Activated CD8-positive, alpha-beta memory T cell treated with anti-CD3 and anti-CD28 coated beads for 24 hours (primary cell): ENCODE measurements at regions not wholly inside any gene's neighbourhood (a gene's known extent, or its start where the extent isn't known, plus 50 kb on each side); places are given as distances from the start of the nearest gene placed in this dataset.
"Not testable (repeated sequence)": the region's sequence is repeated elsewhere in the genome, so short reads cannot be mapped to it uniquely, and the experiment has no call there.

Experiments used
- DNase-seq: peaks from one replicate; pipeline ENCODE4 v3.0.0-alpha.2; 2020

DNA sequence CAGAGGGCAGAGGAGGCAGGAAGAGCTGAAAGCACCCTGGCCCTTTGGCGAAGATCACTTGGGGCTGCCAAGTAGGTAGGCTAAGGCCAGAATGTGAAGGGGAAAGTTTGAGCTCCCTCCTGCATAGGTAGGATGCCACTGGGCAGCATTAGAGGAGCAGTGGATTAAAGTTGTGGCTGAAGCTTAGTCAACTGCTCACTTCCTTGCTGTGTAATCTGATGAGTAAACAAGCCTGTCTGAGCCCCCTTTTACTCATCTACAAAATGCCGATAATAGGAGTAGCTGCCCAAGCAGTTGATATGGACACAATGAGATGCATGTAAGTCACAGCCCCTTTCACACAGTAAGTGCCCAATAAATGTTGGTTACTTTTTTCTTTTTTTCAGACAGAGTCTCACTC lies 216.4 kb downstream of the MN1 start:
- DNase-seq: no peak

DNA sequence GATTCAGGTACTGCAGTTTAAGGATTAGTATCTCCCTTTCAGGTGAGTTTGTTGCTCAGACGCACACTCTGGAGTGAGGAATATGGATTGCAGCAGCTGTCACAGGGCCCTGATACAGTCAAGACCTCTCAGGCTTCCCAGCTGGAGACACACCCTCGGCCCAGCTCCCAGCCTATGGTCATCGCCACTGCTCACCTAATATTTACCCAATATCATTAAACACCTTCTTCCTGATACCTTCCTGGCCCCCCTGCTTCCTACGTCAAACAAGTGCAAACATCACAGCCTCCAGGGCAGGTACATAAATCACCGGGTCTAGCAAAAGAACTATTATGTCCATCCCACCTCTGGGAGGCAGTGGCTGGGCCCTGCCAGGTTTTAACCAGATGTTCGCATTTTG lies 213.3 kb downstream of the MN1 start:
- DNase-seq: no peak

DNA sequence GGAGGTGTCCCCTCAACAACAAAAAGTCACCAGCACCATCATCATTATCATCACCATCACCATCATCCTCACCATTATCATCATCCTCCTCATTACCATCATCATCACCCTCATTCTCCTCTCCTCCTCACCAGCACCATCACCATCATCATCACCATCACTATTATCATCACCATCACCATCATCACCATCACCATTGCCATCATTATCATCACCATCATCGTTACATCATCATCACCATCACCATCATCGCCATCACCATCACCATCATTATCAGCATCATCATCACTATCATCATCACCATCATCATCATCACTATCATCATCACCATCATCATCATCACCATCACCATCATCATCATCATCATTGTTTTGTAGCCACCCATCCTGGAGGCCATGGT lies 212.6 kb downstream of the MN1 start:
- no peak for DNase-seq

DNA sequence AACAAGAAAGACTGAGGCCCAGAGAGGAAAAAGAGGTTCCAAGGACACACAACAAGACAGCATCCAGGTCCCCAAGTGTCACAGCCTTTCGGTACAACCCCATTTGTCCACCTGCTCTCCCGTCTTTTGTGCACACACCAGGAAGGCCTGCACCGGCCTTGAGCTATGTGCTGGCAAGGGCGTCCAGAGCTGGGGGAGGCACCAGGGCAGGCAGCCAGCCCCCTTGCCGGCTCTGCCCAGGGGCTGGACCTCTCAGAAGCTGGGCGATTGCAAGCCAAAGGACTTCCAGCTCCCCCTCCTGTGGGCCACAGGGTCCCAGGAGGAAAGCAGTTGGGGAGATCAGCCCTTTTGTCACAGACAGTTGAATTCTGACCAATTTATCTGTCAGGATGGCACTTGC lies 210.5 kb downstream of the MN1 start:
- no peak for DNase-seq

DNA sequence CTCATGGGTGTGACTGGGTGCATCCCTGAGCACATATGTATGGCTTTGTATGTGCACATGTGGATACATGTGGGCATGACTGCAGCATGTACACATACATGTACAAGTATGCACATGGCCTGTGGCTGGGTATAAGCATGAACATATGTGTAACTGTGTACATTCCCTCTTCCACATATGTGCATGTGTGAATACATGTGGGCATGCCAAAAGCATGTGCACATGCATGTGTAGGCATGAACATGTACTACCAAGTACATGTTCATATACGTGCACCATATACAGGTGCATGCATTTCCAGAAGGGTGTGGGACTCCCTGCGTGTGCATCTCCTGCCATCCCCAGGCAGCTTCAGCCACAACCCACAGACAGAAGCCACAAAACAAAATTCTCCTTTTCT lies 208.2 kb downstream of the MN1 start:
- DNase-seq: no peak

DNA sequence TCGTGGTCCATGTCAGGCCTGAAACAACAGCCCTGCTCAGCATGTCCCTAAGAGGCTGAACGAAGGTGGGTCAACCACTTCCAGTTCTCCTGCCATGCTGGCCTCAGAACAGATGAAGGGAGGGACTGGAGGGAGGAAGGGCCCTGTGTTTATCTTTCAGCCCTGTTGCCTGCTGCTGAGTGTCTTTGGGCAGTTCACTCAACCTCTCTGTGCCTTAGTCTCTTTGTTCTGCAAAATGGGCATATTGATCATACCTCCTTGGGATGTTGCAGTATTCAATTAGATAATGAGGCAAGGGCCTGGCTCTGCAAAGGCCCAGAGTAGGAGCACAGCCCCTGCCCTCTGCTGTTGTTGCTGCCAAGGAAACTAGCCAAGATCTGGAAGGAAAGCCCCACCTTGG lies 207.5 kb downstream of the MN1 start:
- DNase-seq: no peak

DNA sequence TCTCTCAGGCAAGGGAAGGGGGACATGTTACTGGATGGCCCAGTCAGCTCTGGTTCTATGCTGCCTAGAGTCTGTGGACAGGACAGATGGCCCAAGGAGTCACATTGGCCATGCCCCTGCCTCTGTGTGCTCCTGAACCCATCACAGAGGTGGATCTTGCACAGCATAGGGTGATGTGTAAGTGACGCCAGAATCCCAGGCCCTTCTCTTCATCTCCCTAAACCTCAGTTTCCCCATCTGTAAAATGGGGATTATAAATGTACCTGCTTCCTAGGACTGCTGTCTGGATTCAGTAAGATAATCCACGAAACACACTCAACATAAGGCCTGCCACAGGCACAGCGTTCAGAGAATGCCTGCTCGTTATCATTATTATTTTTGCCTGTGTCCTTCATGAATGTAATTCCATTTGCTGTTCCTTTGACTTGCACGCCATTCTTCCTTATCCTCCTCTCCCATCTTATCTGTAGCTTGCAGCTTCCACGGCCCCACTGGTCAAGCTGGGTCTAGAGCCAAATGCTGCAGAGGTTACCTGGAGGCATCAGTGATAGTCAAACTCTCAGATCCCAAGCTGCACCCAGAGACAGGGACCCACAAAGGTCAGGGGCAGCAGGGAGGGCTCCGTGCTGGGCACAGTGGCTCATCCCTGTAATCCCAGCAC lies 207.0 kb downstream of the MN1 start:
- DNase-seq: no peak

DNA sequence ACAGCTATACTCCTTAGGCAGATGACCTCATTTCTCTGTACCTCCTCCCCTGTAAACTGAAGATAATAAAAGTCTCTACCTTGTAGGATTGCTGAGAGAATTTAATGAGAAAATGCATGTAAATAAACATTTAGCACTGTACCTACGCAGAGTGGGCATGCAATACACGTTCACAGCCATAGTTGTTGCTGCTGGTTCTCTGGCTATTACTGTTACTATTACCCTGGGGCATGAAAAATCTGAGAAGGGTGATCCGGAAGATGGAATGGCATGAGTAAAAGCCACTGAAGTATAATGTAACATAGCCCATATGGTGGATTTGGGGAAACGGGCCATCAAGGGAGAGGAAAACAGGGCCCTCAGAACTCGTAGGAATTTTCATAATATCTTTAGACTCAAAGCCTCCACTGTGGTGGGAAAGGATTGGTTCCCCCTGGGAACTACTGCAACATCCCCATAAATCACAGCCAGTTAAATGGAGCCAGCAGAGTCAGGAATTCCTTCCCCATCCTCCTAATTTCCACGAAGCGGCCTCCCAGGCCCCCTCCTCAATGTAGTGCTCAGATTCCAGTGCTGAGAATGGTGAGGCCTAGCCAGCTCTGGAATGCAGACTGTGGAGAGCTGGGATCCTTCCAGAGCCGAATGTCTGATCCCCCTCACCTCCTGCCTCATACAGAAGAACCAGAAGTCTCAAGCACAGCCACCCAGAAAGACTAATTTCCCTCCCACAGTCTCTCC lies 205.3 kb downstream of the MN1 start:
- no peak for DNase-seq

DNA sequence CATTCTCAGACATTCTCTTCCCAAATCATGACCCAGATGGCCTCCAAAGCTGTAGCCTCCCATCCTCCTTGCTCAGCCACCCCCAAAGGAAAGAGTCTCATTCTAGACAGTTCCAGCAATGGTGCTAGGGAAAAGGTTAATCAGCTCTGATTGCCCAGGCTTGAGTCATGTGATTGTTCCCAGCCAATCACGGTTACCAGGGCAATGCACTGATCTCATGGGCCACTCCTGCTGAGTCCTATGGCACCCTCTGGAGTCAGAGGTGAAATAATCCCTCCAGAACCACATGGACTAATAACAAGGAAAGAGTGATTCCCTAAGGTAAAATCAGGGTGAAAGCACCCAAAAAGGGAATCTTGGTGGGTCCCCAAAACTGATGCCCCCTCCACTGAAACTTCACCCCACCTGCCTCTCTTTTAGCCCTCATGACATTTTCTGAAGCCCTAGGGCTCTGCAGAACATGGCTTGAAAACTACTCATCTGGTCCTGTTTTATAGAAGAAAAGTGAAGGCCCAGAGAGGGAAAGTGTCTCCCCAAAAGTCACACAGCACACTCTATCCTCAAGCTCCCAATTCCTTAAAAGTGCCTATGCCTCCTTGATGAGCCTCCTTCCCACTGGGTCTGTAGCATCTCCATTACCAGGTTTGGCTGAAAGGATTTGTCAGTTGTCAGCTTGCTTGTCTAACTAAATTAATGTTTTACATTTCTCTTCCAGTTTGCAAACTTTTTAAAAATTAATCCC lies 203.7 kb downstream of the MN1 start:
- DNase-seq: no peak

DNA sequence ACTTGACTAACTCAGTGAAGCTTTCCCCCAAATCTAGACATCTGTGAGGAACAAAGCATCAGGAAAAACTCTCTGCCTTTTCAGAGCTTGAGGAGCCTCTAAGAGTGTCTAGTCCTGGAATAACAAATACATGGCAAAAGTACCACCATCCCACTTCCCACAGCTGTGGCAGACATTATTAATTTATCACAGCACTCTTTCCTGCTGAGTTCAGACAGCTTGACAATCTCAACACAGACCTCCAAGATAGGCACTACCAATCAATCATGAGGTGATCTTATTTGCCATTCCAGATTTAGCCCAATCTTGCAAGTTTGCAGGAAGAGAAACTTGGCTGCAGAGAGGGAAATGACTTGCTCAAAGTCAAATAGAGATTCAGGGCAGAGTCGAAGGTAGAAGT lies 202.8 kb downstream of the MN1 start:
- no peak for DNase-seq

DNA sequence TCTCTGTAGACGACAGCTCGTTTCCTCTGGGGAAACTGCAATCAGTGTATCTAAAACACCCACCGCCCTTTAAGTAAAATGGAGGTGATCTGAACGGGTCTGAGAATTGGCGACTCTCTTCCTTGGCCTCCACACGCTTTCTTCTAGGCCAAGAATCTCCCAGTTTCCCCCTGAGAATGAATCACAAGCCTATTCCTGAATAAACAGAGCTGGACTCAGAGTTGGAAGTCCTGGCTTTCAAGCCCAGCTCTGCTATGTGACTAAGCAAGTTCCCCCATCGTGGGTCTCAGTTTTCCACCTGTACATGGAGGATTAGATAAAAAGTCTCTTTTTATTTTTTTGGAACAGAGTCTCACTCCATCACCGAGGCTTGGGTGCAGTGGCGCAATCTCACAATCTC lies 200.4 kb downstream of the MN1 start:
- DNase-seq: no peak

DNA sequence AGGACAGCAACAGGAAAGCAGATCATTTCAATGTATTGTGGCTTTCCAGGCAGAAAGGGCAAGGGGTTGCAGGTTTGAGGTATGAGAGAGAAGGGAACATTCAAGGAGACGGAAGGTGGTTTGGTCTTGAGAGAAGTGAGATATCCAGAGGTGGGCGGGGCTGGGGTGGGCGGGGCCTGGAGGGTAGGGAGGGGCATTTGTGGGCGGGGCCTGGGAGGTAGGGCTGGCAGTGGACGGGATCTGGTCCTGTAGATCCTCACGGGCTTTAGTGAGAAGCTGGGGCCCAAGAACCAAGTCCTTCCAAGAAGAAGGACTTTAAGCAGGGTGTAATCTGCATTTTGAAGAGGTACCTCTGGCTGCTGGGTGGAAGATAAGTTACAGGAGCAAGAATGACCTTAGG lies 199.2 kb downstream of the MN1 start:
- DNase-seq: no peak

DNA sequence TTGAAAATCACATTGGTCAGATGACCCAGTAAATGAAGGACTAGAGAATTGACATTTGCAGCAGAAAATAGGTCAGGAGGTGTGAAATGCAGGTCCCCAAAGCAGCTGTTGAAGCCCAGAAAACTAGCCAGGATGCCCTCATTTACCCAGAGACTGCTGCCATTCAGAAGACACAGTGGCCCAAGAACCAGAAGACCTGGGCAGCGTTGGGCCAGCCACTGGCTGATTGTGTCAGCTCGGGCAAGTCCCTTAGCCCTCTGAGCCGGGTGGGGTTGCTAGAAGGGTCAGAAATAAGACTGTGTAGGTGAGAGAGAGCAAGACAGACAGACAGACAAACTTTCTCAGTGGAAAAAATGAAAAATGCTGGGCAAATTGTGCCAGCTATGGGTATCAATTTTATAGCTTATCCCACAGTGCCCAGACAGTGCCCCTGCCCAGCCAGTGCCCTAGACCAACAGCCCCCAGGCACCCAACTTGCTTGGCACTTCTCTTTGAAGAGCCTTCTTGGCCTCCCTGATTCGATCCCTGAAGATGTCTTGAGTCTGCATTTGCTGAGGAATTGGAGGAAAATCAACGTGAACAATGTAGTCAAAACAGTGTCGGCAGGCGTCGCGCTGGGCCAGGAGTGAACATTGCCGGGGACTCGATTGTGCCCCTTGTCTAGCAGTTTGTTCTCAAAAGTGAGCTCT lies 198.3 kb downstream of the MN1 start:
- no peak for DNase-seq

DNA sequence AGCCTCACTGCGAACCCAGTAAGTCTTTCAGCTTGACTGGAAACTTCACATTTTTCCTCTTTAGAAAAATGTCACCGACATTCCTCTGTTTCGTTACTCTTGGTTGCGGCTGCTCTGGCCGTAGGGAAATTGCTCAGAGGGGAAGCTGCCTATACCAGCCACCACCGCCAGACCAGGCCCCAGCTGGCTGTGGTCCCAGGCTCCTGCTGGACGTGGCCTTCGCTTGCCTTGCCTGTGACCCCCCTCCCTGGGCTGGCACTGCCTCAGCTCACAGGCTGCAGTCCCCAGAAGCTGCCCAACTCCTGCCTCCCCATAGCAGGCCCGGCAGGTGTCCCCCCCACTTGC lies 197.8 kb downstream of the MN1 start:
- no peak for DNase-seq

DNA sequence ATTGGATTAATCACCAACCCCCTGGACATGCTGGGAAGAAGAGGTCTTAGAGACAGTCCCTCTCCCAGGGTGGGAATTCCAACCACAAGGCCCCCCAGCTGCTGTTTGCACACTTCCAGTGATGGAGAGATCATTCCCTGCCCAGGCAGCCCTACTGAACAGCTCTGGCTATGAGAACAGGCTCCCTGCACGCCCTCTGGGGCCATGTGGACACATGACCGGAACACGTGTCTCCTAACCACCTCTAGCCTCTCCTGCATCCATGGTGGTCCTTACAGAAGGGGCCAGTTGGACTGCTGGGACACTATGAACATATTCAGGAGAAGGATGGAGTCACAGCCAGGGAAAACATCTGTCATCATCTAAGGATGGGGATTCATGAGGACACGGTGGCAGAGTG lies 196.2 kb downstream of the MN1 start:
- DNase-seq: no peak

DNA sequence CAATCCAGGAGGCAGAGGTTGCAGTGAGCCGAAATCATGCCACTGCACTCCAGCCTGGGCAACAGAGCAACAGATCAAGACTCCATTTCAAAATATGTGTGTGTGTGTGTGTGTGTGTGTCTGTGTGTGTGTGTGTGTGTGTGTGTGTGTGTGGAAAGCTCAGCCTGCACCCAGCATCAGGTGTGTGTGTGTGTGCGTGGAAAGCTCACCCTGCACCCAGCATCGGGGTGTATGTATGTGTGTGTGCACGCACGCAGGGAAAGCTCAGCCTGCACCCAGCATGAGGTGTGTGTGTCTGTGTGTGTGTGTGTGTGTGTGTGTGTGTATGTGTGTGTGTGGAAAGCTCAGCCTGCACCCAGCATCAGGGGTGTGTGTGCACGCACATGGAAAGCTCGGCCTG lies 193.8 kb downstream of the MN1 start:
- not testable (repeated sequence) for DNase-seq

DNA sequence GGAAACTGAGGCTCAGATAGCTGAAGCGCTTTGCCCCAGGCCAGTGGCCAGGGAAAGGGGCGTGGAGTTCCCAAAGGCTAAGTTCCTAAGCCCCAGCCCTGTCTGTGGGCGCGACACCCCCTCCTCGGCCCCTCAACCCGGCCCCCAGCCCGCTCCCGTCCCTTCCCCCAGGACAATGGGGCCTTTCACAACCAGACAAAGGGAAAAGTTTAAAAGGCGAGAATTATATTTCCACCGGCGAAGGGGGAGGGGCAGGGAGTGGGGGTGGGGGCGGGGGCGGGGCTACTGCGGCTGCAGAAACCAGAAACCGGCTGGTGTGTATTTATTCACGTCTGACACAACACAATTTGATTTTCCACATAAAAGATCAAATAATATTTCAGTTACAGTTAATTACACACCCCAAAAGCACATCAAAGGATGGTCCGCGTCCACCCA lies 192.1 kb downstream of the MN1 start:
- no peak for DNase-seq

DNA sequence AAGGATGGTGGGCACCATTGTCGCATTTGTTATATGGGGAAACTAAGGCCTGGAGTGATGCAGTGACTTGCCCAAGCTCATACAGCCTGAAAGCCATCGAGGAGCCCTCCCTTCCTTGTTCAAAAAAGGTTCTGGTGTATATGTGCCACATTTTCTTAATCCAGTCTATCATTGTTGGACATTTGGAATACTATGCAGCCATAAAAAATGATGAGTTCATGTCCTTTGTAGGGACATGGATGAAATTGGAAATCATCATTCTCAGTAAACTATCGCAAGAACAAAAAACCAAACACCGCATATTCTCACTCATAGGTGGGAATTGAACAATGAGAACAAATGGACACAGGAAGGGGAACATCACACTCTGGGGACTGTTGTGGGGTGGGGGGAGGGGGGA lies 191.4 kb downstream of the MN1 start:
- not testable (repeated sequence) for DNase-seq

DNA sequence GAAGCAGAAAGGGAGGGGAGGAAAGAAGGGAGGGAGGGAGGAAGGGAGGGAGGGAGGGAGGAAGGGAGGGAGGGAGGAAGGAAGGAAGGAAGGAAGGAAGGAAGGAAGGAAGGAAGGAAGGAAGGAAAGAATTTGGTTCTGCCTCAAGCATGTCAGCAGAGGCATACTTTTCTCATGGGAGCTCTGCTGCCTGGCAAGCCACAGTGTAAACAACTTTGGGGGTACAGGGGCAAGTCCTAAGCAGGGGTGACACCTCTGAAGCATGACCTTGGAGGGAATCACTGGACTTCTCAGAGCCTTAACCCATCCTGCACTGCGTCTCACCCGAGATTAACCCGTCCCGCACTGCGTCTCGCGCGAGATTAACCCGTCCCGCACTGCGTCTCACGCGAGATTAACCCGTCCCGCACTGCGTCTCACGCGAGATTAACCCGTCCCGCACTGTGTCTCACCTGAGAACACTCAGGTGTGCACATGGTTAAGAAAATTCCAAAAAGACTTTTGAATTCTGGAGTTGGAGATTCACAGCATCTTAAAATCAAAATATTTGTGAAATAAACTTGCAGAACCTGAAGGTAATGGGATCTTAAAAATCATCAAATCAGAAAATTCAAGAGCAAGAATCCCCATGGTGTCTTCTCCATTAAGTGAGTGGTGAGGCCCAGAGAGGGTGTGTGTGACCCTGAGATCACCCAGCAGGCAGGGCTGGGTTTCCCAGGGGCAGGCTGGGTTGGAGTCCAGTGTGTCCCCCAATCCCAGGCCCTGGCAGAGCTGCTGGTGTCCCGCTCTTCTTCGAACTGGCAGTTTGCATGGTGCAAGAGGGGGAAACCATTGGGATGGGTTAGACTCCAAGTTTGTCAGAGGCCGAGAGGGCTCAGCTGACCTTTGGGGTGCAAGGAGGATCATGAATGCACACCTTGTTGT lies 190.4 kb downstream of the MN1 start:
- no peak for DNase-seq

DNA sequence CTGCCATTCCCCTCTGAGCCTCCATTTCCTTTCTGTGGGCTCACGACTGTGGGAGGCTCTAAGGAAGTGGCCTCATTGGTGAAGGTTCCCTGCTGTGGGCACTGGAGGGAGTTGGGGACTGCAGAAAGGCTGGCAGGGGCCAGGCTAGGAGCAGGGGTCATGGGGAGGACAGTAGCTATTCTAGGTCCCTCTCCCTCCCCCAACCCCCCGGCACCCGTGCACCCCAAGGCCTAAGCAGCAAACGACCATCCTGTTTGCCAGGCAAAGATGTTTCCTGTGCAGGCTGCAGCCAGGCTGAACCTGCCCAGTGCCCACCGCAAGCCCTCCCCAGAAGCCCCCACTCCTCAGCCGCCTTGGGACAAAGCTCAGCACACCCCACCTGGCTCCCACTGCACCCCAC lies 189.4 kb downstream of the MN1 start:
- no peak for DNase-seq

DNA sequence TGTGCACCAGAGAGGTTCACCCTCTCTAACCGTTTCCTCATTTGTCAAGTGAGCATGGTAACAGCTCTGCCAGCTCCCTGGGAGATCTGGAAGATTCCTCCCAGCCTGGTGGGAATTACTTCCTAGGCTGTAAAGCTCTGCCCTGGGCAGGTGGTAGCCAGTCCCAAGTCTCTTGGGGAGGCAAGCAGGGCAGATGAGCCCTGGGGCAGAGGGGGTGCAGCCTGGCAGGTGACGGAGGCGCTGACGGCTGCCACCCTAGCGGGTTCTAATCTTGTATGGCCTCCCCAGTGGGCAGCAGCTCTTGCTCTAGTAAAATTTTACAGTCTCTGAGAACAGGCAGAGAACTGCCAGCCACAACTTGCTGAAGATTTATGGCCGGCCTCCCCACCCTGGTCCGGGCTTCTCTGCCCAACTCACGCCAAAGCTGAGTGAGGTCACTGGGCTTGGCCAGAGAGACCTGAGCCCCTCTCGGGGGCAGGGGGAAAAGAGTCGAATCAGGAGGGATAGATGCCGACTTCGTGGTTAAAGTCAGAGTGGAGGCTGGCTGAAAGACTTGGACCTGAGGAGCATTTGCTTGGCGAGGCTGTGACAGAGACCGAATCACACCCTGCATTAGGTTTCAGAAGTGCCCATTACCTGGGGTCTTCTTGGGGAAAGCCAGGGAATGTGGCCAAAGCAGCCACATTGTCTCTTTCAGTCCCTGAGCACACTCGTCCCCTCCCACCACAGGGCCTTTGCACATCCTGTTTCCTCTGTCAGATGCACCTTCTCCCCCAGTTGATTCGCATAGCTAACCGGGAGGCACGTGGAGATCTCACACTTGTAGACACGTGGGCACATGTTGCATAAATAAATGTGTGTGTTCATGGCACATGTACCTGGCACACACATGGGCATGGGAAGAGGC lies 188.2 kb downstream of the MN1 start:
- DNase-seq: no peak
